RWPE1 (cell line): ENCODE measurements at regions not wholly inside any gene's neighbourhood (a gene's known extent, or its start where the extent isn't known, plus 50 kb on each side); places are given as distances from the start of the nearest gene placed in this dataset.
"Not testable (repeated sequence)": the region's sequence is repeated elsewhere in the genome, so short reads cannot be mapped to it uniquely, and the experiment has no call there.

Source experiments
- CTCF ChIA-PET: fragments of 350-600 bp; sonication (Branson Sonifier 250); formaldehyde crosslinking; extraction: SDS; loops from one replicate; lab custom pipeline; 2021; lab: Yijun Ruan, JAX
- POLR2A ChIA-PET: fragments of 400-600 bp; formaldehyde crosslinking; extraction: SDS; loops from one replicate; lab custom pipeline; 2020; ENCODE audit warnings: antibody characterized with exemption; ENCODE audit not compliant: low non-redundant PET; lab: Yijun Ruan, JAX
- DNase-seq: peaks from one replicate; pipeline ENCODE4 v3.0.0; 2012; ENCODE audit warnings: low spot score
- H3K27ac ChIP-seq: fragments of 450-650 bp; 2 replicates; pipeline ENCODE4 v1.5.1; 2017
- TF ChIP-seq, protein P1 (sequence below): fragments of 450-650 bp; conservative IDR thresholded peaks from 2 replicates; pipeline ENCODE4 v1.5.1; 2017; ENCODE audit warnings: low read depth, mild to moderate bottlenecking

DNA sequence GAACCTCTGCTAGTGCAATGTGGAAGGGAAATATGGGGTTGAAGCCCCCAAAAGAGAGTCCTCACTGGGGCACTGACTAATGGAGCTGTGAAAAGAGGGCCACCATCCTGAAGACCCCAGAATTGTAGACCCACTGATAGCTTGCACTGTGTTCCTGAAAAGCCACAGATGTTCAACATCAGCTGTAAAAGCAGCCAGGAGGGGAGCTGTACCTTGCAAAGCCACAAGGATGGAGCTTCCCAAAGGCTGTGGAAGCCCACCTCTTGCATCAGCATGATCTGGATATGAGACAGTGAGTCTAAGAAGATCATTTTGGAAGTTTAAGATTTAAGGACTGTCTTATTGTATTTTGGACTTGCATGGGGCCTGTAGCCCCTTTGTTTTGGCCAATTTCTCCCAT lies 125.8 kb upstream of the TGFBR2 start:
- ChIA-PET POLR2A (no interaction called here), CTCF (no interaction called here)

DNA sequence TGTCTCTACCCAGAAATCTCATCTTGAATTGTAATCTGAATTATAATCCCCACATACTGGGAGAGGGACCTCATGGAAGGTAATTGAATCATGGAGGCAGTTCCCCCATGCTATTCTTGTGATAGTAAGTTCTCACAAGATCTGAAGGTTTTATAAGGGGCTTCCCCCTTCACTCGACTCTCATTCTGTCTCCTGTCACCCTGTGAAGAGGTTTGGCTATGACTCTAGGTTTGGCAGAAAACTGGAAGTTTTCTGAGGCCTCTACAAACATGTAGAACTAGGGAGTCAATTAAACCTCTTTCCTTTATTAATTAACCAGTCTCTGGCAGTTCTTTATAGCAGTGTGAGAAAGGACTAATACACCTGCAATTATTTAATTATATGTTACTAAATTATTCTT lies 125.2 kb upstream of the TGFBR2 start:
- CTCF ChIA-PET: no interaction called here
- DNase-seq: no peak

More for the DNA sequence above, 125.8 kb upstream of the TGFBR2 start:
- no peak for DNase-seq
- TF ChIP-seq, protein P1, sequence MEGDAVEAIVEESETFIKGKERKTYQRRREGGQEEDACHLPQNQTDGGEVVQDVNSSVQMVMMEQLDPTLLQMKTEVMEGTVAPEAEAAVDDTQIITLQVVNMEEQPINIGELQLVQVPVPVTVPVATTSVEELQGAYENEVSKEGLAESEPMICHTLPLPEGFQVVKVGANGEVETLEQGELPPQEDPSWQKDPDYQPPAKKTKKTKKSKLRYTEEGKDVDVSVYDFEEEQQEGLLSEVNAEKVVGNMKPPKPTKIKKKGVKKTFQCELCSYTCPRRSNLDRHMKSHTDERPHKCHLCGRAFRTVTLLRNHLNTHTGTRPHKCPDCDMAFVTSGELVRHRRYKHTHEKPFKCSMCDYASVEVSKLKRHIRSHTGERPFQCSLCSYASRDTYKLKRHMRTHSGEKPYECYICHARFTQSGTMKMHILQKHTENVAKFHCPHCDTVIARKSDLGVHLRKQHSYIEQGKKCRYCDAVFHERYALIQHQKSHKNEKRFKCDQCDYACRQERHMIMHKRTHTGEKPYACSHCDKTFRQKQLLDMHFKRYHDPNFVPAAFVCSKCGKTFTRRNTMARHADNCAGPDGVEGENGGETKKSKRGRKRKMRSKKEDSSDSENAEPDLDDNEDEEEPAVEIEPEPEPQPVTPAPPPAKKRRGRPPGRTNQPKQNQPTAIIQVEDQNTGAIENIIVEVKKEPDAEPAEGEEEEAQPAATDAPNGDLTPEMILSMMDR: no peak
- no peak overlapping the region for H3K27ac ChIP-seq

DNA sequence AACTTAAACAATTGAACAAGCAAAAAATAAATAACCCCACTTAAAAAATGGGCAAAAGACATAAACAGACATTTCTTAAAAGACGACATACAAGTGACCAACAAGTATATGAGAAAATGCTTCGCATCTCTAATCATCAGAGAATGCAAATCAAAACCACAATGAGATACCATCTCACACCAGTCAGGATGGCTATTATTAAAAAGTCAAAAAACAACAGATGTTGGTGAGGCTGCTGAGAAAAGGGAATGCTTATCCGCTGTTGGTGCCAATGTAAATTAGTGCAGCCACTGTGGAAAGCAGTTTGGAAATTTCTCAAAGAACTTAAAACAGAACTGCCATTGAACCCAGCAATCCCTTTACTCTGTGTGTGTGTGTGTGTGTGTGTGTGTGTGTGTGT lies 122.2 kb upstream of the TGFBR2 start:
- POLR2A ChIA-PET, DNase-seq, CTCF ChIA-PET, H3K27ac ChIP-seq: not testable (repeated sequence)

More for the DNA sequence above, 125.2 kb upstream of the TGFBR2 start:
- TF ChIP-seq, protein P1: no peak
- H3K27ac ChIP-seq: no peak overlapping the region
- POLR2A ChIA-PET: no interaction called here

DNA sequence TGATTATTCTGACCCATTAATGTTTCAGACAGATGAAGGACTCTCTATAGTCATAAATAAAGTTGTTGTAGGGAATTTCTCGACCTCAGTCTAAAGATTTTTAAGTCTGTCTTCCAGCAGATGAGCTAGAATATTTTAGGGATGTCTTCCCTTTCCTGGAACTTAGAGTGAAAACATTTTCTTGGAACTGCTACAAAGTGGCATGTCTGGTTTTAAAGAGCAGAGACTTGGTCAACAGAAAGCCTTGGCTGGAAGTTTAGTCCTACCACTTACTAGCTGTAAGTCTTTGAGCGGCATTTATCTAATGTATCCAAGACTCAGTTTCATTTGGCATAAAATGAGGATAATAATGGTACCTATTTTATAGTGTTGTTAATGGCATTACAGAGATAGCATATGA lies 120.0 kb upstream of the TGFBR2 start:
- ChIA-PET CTCF (no interaction called here), POLR2A (no interaction called here)
- TF ChIP-seq, protein P1: no peak
- no peak for DNase-seq
- H3K27ac ChIP-seq: no peak overlapping the region

DNA sequence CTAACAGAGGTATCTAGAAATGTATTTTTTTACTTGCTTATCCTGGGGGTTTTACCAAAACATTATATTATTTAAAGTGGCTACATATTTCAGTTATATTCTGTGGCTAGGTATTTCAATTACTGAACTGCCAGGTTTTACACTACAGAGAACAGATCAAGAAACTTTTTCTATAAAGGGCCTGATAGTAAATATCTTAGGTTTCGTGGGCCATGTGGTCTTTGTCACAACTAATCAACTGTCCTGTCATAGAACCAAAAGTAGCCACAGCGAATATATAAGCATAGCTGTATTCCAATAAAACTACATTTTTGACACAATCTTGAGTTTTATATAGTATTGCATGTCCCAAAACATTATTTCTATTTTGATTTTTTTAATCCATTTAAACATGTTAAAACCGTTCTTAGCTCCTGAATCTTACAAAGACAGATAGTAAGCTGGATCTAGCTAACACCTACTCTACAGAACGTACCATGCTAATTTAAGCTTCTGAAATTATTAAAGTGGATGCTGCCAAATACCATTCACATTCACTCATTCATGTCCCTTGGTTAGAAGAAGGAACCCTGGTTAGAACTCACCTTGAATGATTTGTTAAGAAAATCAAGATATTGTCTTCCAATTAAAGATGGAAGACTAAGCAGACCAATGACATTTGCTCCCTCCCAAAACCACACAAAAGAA lies 118.2 kb upstream of the TGFBR2 start:
- H3K27ac ChIP-seq: no peak overlapping the region
- no peak for DNase-seq
- POLR2A ChIA-PET: no interaction called here
- TF ChIP-seq, protein P1: no peak
- CTCF ChIA-PET: no interaction called here

DNA sequence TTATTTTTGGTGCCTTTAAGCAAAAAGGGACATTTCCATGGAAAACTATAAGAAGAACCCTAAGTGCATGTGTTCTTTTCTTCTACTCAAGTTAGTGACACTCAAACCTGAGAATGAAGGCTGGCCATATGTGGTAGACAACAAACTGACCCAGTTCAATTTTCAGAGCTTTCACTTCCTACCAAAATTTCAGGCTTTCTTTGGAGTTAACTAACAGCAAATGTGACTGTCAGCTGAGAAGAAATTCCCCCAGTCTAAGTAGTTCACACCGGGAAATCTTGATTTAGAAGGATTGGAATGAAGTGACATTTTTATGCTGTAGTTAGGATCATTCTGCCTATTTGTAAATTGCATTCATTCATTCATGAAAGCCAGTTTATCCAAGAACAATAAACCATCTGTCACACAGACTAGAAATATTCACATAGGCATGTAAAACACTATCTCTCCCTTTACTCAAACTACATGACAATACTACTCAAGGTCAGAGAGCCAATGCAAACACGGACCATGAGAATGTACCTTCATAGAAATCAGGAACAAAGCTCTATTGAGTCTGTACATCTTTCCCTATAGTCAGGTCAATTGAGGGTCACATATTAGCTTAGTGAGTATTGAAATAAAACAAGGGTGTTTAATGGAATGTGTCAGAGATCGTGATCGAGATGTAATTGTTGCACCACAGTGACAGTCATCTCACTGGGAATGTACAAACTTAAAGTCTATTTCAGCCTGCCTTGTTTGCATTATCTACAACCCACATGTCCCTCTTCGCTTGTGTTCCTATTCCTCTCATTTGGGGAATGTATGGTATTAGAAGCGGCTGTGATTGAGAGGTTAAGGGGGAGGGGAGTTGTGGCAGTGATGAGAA lies 113.8 kb upstream of the TGFBR2 start:
- POLR2A ChIA-PET: no interaction called here
- no peak for DNase-seq
- TF ChIP-seq, protein P1: no peak
- CTCF ChIA-PET: no interaction called here
- no peak overlapping the region for H3K27ac ChIP-seq

DNA sequence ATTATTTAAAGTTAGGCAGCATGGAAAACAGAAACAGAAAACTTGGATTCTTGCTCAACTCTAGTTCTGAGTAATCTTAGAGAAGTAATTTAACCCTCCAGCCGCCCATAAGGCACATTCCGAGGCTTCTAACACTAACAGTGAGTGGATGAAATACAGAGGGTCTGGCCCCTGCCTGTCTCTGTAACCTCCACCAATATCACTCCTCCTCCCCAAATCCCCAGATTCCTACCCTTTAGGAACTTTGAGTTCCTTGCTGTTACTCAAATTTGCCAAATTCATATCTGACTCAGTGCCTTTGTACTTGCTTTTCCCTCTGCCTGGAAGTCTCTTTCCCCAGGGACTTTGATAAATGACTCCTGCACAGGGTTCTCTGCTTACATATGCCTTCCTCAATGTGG lies 112.5 kb upstream of the TGFBR2 start:
- H3K27ac ChIP-seq: no peak overlapping the region
- ChIA-PET POLR2A (no interaction called here), CTCF (no interaction called here)
- DNase-seq: no peak
- TF ChIP-seq, protein P1: no peak
